HepG2 (cell line): ENCODE measurements at regions not wholly inside any gene's neighbourhood (a gene's known extent, or its start where the extent isn't known, plus 50 kb on each side); places are given as distances from the start of the nearest gene placed in this dataset.

Experiments used
- ATAC-seq: fragments of 200-7000 bp; cut with Tn5 transposase; 3 replicates; pipeline ENCODE4 v1.9.1; 2020; ENCODE audit warnings: mild to moderate bottlenecking, moderate library complexity
- BruUV-seq: library from RNA; stranded (reverse); fragments of 400-500 nt; replicated peaks from 2 replicates; lab custom pipeline; 2021; lab: Mats Ljungman, UMichigan
- CTCF ChIA-PET: fragments of 300-600 bp; formaldehyde crosslinking; extraction: SDS; loops from one replicate; lab custom pipeline; 2021; ENCODE audit warnings: low total read pairs, inconsistent platforms, low intra/inter-chr PET ratio; lab: Yijun Ruan, JAX
- POLR2A ChIA-PET: fragments of 350-600 bp; sonication (Branson Sonifier 250); formaldehyde crosslinking; loops from one replicate; lab custom pipeline; 2020; ENCODE audit warnings: antibody characterized with exemption, inconsistent platforms; lab: Yijun Ruan, JAX
- DNase-seq: peaks from one replicate; pipeline ENCODE4 v3.0.0-alpha.2; 2015; ENCODE audit warnings: low spot score
- FAIRE-seq: peaks from 3 replicates; lab custom pipeline; 2011; peaks lifted over from hg19 to GRCh38; lab: Jason Lieb, UNC
- H2AFZ ChIP-seq: one replicate; pipeline ENCODE4 v1.6.1; 2011; ENCODE audit warnings: low read length, inconsistent platforms
- H3K27ac ChIP-seq: fragments of 300-600 bp; 3 replicates; pipeline ENCODE4 v1.8.0; 2011; ENCODE audit warnings: mixed run types, mild to moderate bottlenecking, mixed read lengths, low read length, inconsistent platforms; ENCODE audit not compliant: insufficient read depth; ENCODE audit errors: extremely low read length
- H3K27me3 ChIP-seq, 2 experiments: fragments of 200-600 bp in 1 of 2; 2 replicates in 1 of 2; 3 replicates in 1 of 2; pipeline versions ENCODE4 v1.6.0 to v1.8.0; 2011; ENCODE audit warnings: low read length in 2 of 2, mild to moderate bottlenecking in 2 of 2, moderate library complexity in 2 of 2, inconsistent platforms in 1 of 2; ENCODE audit not compliant: insufficient read depth in 2 of 2, control insufficient read depth in 1 of 2
- H3K36me3 ChIP-seq, 2 experiments: fragments of 200-600 bp in 1 of 2; replicated peaks in 1 of 2; 2 replicates in 1 of 2; 3 replicates in 1 of 2; pipeline versions ENCODE4 v1.5.1 to v1.8.0; 2011; ENCODE audit warnings: low read length in 2 of 2, inconsistent platforms in 1 of 2; ENCODE audit not compliant: insufficient read depth in 2 of 2, control insufficient read depth in 1 of 2
- H3K4me1 ChIP-seq: 2 replicates; pipeline ENCODE4 v1.5.1; 2012; ENCODE audit warnings: low read length, inconsistent platforms; ENCODE audit not compliant: insufficient read depth
- H3K4me2 ChIP-seq: 2 replicates; pipeline ENCODE4 v1.6.0; 2011; ENCODE audit warnings: low read depth, low read length, inconsistent platforms
- H3K4me3 ChIP-seq, 3 experiments: fragments of 200-600 bp in 1 of 3; sonication (generic), shearing (Covaris generic) in 1 of 3; replicated peaks in 1 of 3; 2 replicates each; pipeline ENCODE4 v1.5.1; 2011 to 2016; ENCODE audit warnings: low read length in 3 of 3, inconsistent platforms in 2 of 3, low read depth in 2 of 3, mild to moderate bottlenecking in 2 of 3, control low read depth in 1 of 3, mixed read lengths in 1 of 3; ENCODE audit not compliant: insufficient read depth in 1 of 3
- H3K79me2 ChIP-seq: one replicate; pipeline ENCODE4 v1.6.1; 2011; ENCODE audit warnings: low read length, inconsistent platforms; ENCODE audit not compliant: insufficient read depth
- H3K9ac ChIP-seq: 2 replicates; pipeline ENCODE4 v1.6.0; 2011; ENCODE audit warnings: mild to moderate bottlenecking, low read depth, low read length, inconsistent platforms; ENCODE audit not compliant: insufficient read depth
- H3K9me3 ChIP-seq: 2 replicates; pipeline ENCODE4 v1.5.1; 2012; ENCODE audit warnings: mild to moderate bottlenecking, low read length
- H4K20me1 ChIP-seq: 2 replicates; pipeline ENCODE4 v1.6.0; 2011; ENCODE audit warnings: inconsistent platforms, mild to moderate bottlenecking, low read length, moderate library complexity; ENCODE audit not compliant: insufficient read depth
- ARNT2 ChIP-seq: sonication (generic); formaldehyde crosslinking; IDR thresholded peaks from 2 replicates; pipeline ENCODE4 v1.8.0; 2022; ENCODE audit warnings: mild to moderate bottlenecking, low read depth, missing genetic modification reagents, moderate library complexity
- HES4 ChIP-seq: sonication (generic); formaldehyde crosslinking; IDR thresholded peaks from 2 replicates; pipeline ENCODE4 v1.9.0; 2021; ENCODE audit warnings: mild to moderate bottlenecking, missing genetic modification reagents, borderline replicate concordance
- KLF9 ChIP-seq: IDR thresholded peaks from 2 replicates; pipeline ENCODE4 v1.6.1; 2016; ENCODE audit warnings: low read depth
- MED13 ChIP-seq: sonication (generic); formaldehyde crosslinking; IDR thresholded peaks from 2 replicates; pipeline ENCODE4 v1.5.0; 2020; ENCODE audit warnings: missing genetic modification reagents
- MED8 ChIP-seq: sonication (generic); formaldehyde crosslinking; IDR thresholded peaks from 2 replicates; pipeline ENCODE4 v1.8.1; 2023; ENCODE audit warnings: mild to moderate bottlenecking, missing genetic modification reagents; ENCODE audit not compliant: insufficient replicate concordance
- TP53 ChIP-seq: sonication (generic); formaldehyde crosslinking; conservative IDR thresholded peaks from 2 replicates; pipeline ENCODE4 v1.4.0; 2020; ENCODE audit warnings: missing genetic modification reagents
- ZBTB1 ChIP-seq: sonication (generic); formaldehyde crosslinking; IDR thresholded peaks from 2 replicates; pipeline ENCODE4 v1.4.0; 2020; ENCODE audit warnings: missing genetic modification reagents, borderline replicate concordance
- ZFP91 ChIP-seq: sonication (generic); formaldehyde crosslinking; IDR thresholded peaks from 2 replicates; pipeline ENCODE4 v1.9.0; 2022; ENCODE audit warnings: missing genetic modification reagents, mild to moderate bottlenecking, borderline replicate concordance
- ZNF572 ChIP-seq: sonication (generic); formaldehyde crosslinking; IDR thresholded peaks from 2 replicates; pipeline ENCODE4 v1.5.1; 2020; ENCODE audit warnings: mild to moderate bottlenecking, missing genetic modification reagents
- ZSCAN20 ChIP-seq: sonication (generic); formaldehyde crosslinking; IDR thresholded peaks from 2 replicates; pipeline ENCODE4 v1.4.0; 2020; ENCODE audit warnings: missing genetic modification reagents, mild to moderate bottlenecking, borderline replicate concordance
- WGBS: methylation state at CpG from one replicate; pipeline ENCODE4 v1.1.6; 2017; ENCODE audit warnings: low lambda C conversion rate; 5-methylcytosine and 5-hydroxymethylcytosine counted together
- in situ Hi-C: cut with HindIII; loops from 2 replicates; pipeline ENCODE4 v1.10.0; 2017; ENCODE audit warnings: low pct_unique_long_range_greater_than_20kb; ENCODE audit not compliant: extremely low pct_ligation_motif_present
- intact Hi-C: fragments of 100-400 bp; cut with micrococcal nuclease; formaldehyde crosslinking; loops from one replicate; pipeline ENCODE4 v1.10.0; 2022; ENCODE audit not compliant: unreplicated experiment
- TF ChIP-seq, protein P1 (sequence below): sonication (generic); formaldehyde crosslinking; IDR thresholded peaks from 2 replicates; pipeline ENCODE4 v1.5.0; 2020; ENCODE audit warnings: missing genetic modification reagents, mild to moderate bottlenecking, borderline replicate concordance
- TF ChIP-seq, protein P2 (sequence below): sonication (generic); formaldehyde crosslinking; IDR thresholded peaks from 2 replicates; pipeline ENCODE4 v1.4.0; 2020; ENCODE audit warnings: missing genetic modification reagents

GRCh38 chr1:54463259-54464030, 57.3 kb upstream of the SSBP3 start:
- ChIA-PET CTCF (no interaction called here), POLR2A (no interaction called here)
- intact Hi-C loops (no loop called here), in situ Hi-C loops (no loop called here)
- ATAC-seq = no peak
- H3K9ac ChIP-seq = no peak overlapping the region
- H3K4me3 ChIP-seq = no peak overlapping the region
- no peak overlapping the region for H3K27ac ChIP-seq
- H3K9me3 ChIP-seq = no peaks in the 10 kb centered on the region
- DNase-seq = no peak
- TF ChIP-seq, protein P1, sequence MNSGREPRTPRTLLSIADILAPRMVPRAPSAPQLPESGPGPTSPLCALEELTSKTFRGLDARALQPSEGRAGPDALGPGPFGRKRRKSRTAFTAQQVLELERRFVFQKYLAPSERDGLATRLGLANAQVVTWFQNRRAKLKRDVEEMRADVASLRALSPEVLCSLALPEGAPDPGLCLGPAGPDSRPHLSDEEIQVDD (CRISPR knock-in tag) = no peak
- TF ChIP-seq ZFP91 (CRISPR knock-in tag) = peak; percentile 22; the same call in 1 of the 2 replicates
- WGBS = 19% methylated on average over 10 of the region's 10 CpGs
- no TSS peak for BruUV-seq
- no peaks in the 10 kb centered on the region for H3K79me2 ChIP-seq
- no peak overlapping the region for H2AFZ ChIP-seq
- H3K4me1 ChIP-seq = peaks cover 29% of the 10 kb centered on the region
- peaks cover 2 to 44% of the 10 kb centered on the region in 2 experiments; a peak in 3 of 5 replicates for H3K27me3 ChIP-seq
- FAIRE-seq = no peak
- H4K20me1 ChIP-seq = no peaks in the 10 kb centered on the region
- no peak overlapping the region for H3K4me2 ChIP-seq
- H3K36me3 ChIP-seq = no peaks in the 10 kb centered on the region

GRCh38 chr1:54462597-54463258, 56.5 kb upstream of the SSBP3 start:
- ATAC-seq = no peak; the same call in 2 of the 3 replicates
- Histone ChIP-seq H3K4me2 (no peak overlapping the region), H3K79me2 (no peaks in the 10 kb centered on the region), H3K36me3 (no peaks in the 10 kb centered on the region), H2AFZ (no peak overlapping the region), H4K20me1 (no peaks in the 10 kb centered on the region), H3K9me3 (no peaks in the 10 kb centered on the region), H3K9ac (no peak overlapping the region), H3K4me1 (peaks cover 29% of the 10 kb centered on the region), H3K27ac (no peak overlapping the region), H3K4me3 (no peak overlapping the region), H3K27me3 (peaks cover 2 to 44% of the 10 kb centered on the region in 2 experiments; a peak in 3 of 5 replicates)
- CTCF ChIA-PET = no interaction called here
- in situ Hi-C loops = no loop called here
- no peak for FAIRE-seq
- 36% methylated on average over 13 of the region's 13 CpGs for WGBS
- no peak for DNase-seq
- BruUV-seq = no TSS peak
- intact Hi-C loops = no loop called here
- POLR2A ChIA-PET = no interaction called here
- TF ChIP-seq TP53 (no peak), ZSCAN20 (no peak), HES4 (CRISPR knock-in tag) (no peak), MED8 (no peak), ZNF572 (no peak), ARNT2 (CRISPR knock-in tag) (no peak), ZBTB1 (CRISPR knock-in tag) (no peak), MED13 (CRISPR knock-in tag) (no peak), KLF9 (CRISPR knock-in tag) (no peak)
- TF ChIP-seq, protein P2, sequence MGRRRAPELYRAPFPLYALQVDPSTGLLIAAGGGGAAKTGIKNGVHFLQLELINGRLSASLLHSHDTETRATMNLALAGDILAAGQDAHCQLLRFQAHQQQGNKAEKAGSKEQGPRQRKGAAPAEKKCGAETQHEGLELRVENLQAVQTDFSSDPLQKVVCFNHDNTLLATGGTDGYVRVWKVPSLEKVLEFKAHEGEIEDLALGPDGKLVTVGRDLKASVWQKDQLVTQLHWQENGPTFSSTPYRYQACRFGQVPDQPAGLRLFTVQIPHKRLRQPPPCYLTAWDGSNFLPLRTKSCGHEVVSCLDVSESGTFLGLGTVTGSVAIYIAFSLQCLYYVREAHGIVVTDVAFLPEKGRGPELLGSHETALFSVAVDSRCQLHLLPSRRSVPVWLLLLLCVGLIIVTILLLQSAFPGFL (CRISPR knock-in tag) = no peak
